ENCODE measurements at regions not wholly inside any gene's neighbourhood (a gene's known extent, or its start where the extent isn't known, plus 50 kb on each side); places are given as distances from the start of the nearest gene placed in this dataset.

DNA sequence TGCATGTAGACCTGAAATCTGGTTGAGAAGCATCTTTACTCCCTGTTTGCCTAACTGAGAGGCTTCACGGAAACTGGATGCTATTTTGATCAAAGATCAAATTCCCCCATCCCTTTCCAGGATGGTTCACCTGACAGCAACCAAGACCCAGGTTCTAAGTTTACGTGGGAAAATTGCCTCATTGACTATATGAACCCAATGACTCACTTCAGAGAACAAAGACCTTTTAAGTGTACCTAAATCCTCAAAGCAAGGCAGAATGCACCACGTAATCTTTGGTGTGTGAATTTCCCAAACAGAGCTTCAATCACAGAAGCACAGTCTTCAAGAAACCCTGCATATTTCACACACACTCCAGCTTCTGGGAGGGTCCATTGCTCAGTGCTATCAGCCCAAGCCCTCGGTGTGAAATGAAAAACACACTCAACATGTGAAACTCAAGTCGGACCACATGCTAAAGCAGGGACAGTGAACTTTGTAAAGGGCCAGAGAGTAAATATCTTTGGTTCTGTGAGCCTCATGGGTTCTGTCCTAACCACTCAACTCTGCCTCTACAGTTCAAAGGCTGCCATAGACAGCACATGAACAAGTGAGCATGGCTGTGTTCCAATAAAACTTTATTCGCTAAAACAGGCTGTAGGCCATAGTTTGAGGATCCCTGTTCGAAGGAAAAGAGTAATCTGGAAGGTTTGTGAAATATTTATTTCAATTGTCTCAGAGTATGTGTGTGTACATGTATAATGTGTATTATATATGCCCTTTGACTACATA is 275.6 kb upstream of the FOXK1 start:
- TF ChIP-seq CTCF (IDR thresholded peaks at IDR 0.05) (no peak), EZH2 (IDR thresholded peaks at IDR 0.05) (no peak)
